HG03139 (cell line): ENCODE measurements at regions not wholly inside any gene's neighbourhood (a gene's known extent, or its start where the extent isn't known, plus 50 kb on each side); places are given as distances from the start of the nearest gene placed in this dataset.

Source experiments
- ATAC-seq: cut with Tn5 transposase; IDR thresholded peaks from one replicate; pipeline ENCODE4 v1.9.1; 2021; ENCODE audit not compliant: unreplicated experiment

GRCh38 chr18:11324956-11325882 lies 175.8 kb upstream of the PIEZO2 start:
- peak; percentile 79 for ATAC-seq

DNA sequence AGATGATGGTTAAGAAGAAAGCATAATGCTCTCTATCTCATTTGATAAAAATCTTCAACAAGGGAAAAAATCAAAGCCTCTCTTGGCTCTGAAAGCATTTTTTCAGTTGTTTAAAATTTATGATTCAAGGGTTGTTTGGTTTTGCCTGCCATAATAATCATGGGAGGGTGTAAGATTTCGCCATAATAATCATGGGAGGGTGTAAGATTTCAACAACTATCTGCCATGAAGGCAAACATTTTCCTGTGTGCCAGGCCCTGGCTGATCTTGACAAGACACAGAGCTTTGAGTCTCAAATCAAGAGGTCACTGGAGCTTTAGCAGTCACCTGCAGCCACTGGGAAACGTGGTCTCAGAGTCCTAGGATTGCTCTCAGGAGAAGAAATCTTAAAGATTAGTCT lies 175.1 kb upstream of the PIEZO2 start:
- no peak for ATAC-seq

GRCh38 chr18:11323359-11323819 lies 174.0 kb upstream of the PIEZO2 start:
- no peak for ATAC-seq

DNA sequence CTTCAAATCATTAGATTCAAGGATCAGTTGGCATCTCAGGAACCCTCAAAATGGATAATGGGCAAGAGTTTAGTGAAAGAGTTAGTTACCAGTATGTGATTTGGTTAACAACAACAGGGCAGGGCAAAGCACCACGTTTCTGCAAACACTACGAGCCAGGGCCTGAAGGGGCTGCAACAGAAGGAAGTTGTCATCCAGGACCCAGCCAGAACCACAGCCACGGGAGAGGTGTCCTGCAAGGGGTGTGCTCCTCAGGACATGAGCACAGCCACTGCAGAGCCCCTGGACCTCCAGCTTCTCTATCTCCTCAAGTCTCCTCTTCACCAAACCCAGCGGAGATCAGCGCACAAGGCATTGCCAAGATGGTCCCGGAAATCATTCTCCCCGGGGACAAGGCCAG lies 173.3 kb upstream of the PIEZO2 start:
- no peak for ATAC-seq

- ATAC-seq, result no peak
These were observed 172.6 kb upstream of the PIEZO2 start for GRCh38 chr18:11322006-11322405.

DNA sequence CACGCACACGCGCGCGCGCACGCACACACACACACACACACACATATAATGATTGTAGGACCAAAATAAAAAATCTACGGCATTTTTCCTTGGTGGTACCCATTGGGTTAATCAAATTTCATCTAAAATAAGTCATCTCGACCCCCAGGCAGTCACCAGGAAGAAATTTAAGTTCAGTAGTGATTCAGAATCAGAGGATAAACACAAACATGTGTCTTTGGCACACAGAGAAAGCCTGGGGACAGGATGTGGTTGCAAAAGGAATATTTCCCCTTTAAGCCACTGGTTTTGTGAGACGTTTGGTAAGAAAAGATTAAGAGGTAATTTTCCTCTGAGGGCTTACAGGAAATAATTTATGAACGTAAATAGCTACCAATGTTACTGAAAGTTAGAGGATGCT lies 171.6 kb upstream of the PIEZO2 start:
- no peak for ATAC-seq

DNA sequence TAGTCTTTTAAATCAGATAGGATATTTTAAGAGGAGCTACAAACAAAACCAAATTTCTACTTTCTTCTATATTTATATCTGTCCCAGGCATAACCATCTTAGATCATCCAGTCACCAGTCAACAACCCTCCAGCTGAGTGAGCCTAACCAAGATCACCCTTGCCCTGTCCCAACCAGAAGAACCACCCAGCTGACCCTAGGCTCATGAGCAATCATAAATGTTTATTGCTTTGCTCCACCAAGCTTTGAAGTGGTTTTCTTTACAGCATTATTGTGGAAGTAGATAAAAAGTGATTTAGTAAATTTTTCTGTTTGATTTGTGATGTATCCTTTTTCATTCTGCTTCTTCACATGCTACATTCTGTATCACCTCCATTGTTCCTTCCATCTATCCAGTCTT lies 167.2 kb upstream of the PIEZO2 start:
- no peak for ATAC-seq

DNA sequence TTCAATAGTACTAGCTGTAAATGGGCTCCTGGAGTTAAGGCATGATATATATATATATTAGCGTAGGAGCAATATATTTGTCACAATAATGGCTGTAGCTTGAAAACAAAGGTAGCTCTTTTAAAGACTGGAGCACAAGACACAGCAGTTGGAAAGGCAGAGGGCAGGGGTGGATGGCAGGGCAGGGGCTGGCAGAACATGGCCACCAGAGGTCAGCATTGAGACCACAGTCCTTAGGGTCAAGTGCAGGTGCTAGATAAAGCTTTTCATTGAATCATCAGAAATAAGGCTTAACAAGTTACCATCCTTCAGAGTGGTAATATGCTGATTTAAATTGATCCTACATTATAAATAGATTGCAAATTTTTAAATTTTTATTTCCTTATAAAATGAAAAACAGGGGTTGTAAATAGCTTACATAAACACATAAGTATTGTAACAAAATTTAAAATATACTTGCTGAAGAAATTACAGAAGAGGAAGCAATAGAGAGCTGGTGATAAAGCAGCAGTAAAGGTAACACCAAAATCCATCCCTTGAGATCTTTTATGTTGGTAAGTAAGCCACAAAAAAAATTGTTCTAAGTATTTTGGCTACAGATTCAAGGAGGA lies 161.2 kb upstream of the PIEZO2 start:
- peak; percentile 58 for ATAC-seq

DNA sequence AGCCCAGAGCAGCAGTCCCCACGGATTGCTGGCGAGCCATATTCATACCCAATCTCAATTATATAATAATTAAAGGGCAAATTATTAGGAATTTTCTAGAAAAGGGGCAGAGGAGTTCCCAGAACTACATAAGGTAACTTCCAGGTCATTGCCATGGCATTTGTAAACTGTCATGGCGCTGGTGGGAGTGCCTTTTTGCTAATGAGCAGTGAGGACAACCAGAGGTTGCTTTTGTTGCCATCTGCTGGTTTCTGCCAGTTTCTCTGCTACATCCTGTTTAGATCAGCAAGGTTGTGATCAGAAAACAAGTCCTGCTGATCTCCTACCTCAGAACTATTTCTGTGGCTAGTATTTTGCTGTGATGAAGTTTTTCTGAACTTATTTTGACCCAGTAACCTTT lies 159.8 kb upstream of the PIEZO2 start:
- ATAC-seq, result no peak

GRCh38 chr18:11308499-11308898 lies 159.1 kb upstream of the PIEZO2 start:
- ATAC-seq, result no peak

DNA sequence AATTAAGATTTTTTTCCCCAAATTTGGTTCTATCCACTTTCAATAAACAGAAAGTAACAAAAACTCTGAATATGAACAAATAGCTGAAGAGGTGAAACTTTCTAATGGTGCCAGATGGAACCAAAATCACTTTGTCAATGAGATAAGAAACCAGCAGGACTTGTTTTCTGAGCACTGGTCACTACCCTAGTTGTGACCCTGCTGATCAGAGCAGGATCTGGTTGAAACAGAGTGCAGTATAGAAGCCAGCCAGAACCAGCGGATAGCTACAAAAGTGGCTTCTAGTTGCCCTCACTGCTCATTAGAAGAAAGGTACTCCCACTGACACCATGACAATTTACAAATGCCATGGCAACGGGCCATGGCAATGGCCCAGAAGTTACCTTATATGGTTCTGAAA lies 158.3 kb upstream of the PIEZO2 start:
- no peak for ATAC-seq

- ATAC-seq, result no peak
These were observed 156.1 kb upstream of the PIEZO2 start for GRCh38 chr18:11305507-11305906.

DNA sequence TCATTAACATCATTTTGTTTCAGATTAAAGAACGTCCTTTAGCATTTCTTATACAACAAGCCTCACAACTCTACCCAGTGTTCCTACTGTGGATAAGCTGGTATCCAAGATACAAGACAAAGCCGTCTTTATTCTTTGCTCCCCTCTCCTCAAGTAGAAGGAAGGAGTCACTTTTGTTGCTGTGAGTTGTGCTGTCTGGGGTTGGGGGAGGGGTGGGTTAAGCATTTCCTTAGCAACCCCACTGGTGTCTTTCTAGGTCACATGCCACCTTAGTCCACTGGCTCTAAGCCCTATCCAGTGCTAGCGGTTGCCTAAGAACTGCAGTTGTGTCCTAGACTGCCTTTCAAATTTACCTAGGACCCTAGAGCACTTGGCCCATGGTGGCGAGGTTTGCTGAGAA lies 155.6 kb upstream of the PIEZO2 start:
- no peak for ATAC-seq

- no peak for ATAC-seq
These were observed 147.6 kb upstream of the PIEZO2 start for GRCh38 chr18:11296946-11297345.

DNA sequence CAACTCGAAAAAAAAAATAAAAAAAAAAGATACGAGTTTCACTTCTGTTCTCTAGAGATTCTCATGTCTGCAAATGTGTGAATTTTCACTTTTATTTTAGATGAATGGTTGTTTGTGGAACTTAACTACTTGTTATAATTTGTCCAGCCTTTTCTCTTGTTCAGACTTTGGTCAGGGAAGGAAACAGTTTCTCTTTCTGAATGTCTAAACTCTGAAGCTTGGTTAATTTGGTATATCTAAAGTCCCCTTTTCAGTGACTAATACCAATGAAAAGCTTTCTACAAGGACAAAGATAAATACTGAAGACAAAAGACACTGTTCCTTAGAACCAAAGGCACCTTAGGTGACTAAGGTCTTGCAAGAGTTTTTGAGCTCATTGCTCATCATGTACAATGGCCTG lies 144.4 kb upstream of the PIEZO2 start:
- no peak for ATAC-seq

GRCh38 chr18:11290786-11291185 lies 141.4 kb upstream of the PIEZO2 start:
- no peak for ATAC-seq

GRCh38 chr18:11289248-11289647 lies 139.9 kb upstream of the PIEZO2 start:
- ATAC-seq, result no peak

DNA sequence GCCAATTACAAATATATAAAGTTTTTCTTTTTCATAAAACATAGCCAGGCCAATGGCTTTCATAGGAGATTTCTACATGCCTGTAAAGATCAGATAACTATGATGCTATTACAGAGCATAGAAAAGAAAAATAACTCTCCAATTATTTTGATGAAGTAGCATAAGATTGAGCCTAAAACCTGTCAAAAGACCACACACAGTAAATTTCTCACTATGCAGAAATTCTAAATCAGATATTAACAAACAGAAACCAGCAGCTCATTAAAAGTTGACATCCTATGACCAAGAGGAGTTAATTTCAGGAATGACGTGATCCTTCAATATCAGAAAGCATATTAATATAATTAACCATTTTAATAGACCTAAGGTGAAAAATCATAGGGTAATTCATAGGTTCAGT lies 139.0 kb upstream of the PIEZO2 start:
- no peak for ATAC-seq

GRCh38 chr18:11286431-11286830 lies 137.1 kb upstream of the PIEZO2 start:
- no peak for ATAC-seq

GRCh38 chr18:11284811-11285210 lies 135.4 kb upstream of the PIEZO2 start:
- ATAC-seq, result no peak

DNA sequence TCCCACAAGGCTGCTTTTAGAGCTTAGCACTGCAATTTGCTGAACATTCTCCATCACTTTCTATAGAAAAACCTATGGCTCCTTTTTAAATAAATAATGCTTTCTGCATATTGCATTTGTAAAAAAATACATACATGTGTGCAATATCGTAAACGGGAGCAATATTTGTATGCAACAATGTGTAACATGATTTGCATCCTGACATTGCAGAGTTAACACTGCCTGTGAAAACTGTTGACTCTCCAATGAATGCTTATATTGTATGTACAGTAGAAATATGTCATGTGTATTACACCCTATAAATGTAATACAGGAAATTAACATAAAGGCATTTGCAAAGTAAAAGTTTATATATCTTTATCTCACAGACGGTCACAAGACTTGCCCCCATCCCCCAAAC lies 135.0 kb upstream of the PIEZO2 start:
- ATAC-seq, result no peak

GRCh38 chr18:11283479-11284161 lies 134.3 kb upstream of the PIEZO2 start:
- ATAC-seq, result no peak
